HL-60 (cell line): ENCODE measurements at regions not wholly inside any gene's neighbourhood (a gene's known extent, or its start where the extent isn't known, plus 50 kb on each side); places are given as distances from the start of the nearest gene placed in this dataset.

Experiments
- DNase-seq, 2 experiments: peaks; one replicate each; pipeline ENCODE4 v3.0.0-alpha.2; 2010 to 2020; ENCODE audit warnings: low read depth in 1 of 2, low spot score in 1 of 2
- H3K27ac ChIP-seq: fragments of 250-450 bp; sonication (Bioruptor Pico); replicated peaks from 2 replicates; pipeline ENCODE4 v1.5.1; 2020; ENCODE audit warnings: mild to moderate bottlenecking, moderate library complexity
- H3K27me3 ChIP-seq: fragments of 250-450 bp; sonication (Bioruptor Pico); 2 replicates; pipeline ENCODE4 v1.5.1; 2021; ENCODE audit warnings: mild to moderate bottlenecking, moderate library complexity; ENCODE audit not compliant: insufficient read depth, poor library complexity, severe bottlenecking
- H3K4me3 ChIP-seq: replicated peaks from 2 replicates; pipeline ENCODE4 v1.5.1; 2011; ENCODE audit warnings: mild to moderate bottlenecking, control low read depth, low read length; ENCODE audit not compliant: insufficient read depth
- CTCF ChIP-seq: IDR thresholded peaks from one replicate; pipeline ENCODE4 v1.5.1; 2011; ENCODE audit warnings: low read length, control low read depth, inconsistent platforms; ENCODE audit not compliant: insufficient read depth
- GABPA ChIP-seq: IDR thresholded peaks from 2 replicates; pipeline ENCODE4 v1.6.1; 2012; ENCODE audit warnings: low read depth
- POLR2AphosphoS5 ChIP-seq: IDR thresholded peaks from 2 replicates; pipeline ENCODE4 v1.6.1; 2012; ENCODE audit warnings: low read depth
- REST ChIP-seq: IDR thresholded peaks from 2 replicates; pipeline ENCODE4 v1.6.1; 2012; ENCODE audit warnings: low read depth; ENCODE audit not compliant: insufficient replicate concordance
- SPI1 ChIP-seq: IDR thresholded peaks from 2 replicates; pipeline ENCODE4 v1.6.1; 2012; ENCODE audit warnings: low read depth, mild to moderate bottlenecking, borderline replicate concordance

- TF ChIP-seq REST = no peak
- Histone ChIP-seq H3K27ac (no peak overlapping the region), H3K27me3 (peaks cover 8% of the 10 kb centered on the region), H3K4me3 (no peak overlapping the region)
- DNase-seq = no peak
Observed at GRCh38 chr2:217386041-217386440, 526.2 kb upstream of the TNP1 start.

- no peak for DNase-seq
- H3K4me3 ChIP-seq = no peak overlapping the region
- TF ChIP-seq POLR2AphosphoS5 (no peak), REST (no peak), CTCF (no peak), GABPA (no peak), SPI1 (no peak)
- no peak overlapping the region for H3K27ac ChIP-seq
- peaks cover 8% of the 10 kb centered on the region for H3K27me3 ChIP-seq
Observed at GRCh38 chr2:217383620-217384019, 523.8 kb upstream of the TNP1 start.

- Histone ChIP-seq H3K4me3 (no peak overlapping the region), H3K27ac (no peak overlapping the region), H3K27me3 (peaks cover 8% of the 10 kb centered on the region)
- DNase-seq = no peak
- no peak for TF ChIP-seq POLR2AphosphoS5
- no peak for TF ChIP-seq GABPA
- TF ChIP-seq CTCF = no peak
- no peak for TF ChIP-seq SPI1
- TF ChIP-seq REST = no peak
Observed at GRCh38 chr2:217382794-217383193, 522.9 kb upstream of the TNP1 start.

GRCh38 chr2:217379807-217380206, 519.9 kb upstream of the TNP1 start:
- no peak for DNase-seq
- no peak for TF ChIP-seq GABPA
- no peak for TF ChIP-seq REST
- no peak for TF ChIP-seq SPI1
- no peak for TF ChIP-seq POLR2AphosphoS5
- no peak for TF ChIP-seq CTCF
- H3K27me3 ChIP-seq = peaks cover 2% of the 10 kb centered on the region
- no peak overlapping the region for H3K27ac ChIP-seq
- no peak overlapping the region for H3K4me3 ChIP-seq
